ENCODE measurements at regions not wholly inside any gene's neighbourhood (a gene's known extent, or its start where the extent isn't known, plus 50 kb on each side); places are given as distances from the start of the nearest gene placed in this dataset.
"Not testable (repeated sequence)": the region's sequence is repeated elsewhere in the genome, so short reads cannot be mapped to it uniquely, and the experiment has no call there.

DNA sequence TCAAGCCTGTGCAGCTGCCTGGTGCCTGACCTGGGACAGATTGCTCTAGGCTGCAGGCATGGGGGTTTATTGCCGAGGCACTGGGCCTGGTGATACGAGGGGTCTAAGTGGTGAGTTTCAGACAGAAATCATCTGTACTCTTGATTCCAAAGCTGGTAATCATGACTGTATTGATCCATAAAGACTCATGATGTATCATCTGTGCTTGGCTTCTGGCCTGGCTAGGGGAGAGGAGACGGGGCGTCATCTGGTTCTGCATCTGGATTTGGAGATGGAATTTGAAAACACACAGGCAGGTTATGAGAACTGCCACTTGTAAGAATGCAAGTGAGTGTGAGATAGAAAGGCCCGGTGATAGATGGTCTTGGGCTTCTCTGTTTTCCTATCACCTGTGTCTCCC is 337.4 kb upstream of the C2CD4B start:
- no peak for DNase-seq (ENCODE audit: low spot score)

DNA sequence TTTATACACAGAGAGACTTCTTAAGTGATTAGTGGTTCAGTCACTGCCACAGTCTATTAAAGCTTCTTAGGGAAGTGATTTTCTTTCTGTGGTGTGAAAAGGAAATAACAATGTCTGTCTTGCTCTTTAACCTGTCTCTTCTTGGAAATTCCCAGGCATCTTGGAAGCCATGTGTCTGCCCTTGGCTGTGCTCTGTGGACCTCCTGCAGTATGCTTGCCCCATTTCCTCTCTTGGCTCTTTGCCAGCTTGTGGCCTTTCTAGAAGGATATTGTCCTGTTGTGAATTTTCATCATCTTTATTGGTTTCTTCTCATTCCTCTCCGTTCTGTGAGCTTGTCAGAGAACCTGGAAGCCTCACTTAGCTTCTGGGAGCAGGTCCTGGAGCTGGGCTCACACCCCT is 338.4 kb upstream of the C2CD4B start:
- DNase-seq (ENCODE audit: low spot score) = peak; percentile 10

DNA sequence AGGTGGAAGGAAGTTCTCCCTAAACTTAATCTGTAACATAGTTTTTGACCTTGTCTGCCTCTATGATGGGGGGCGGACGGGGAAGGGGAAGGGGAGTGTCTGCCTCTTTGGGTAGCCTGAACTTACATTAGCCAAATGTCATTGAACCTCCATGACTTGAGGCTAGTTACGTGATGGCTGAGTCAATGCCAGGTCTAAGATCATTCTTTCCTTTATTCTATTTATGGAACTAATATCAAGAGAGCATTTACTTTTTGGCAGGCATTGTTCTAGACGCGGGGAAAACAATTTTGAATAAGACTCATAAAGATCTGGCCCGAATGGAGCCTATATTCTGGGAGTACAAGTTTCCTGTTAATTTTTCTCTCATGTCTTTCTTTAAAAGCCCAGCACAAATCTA is 340.7 kb upstream of the C2CD4B start:
- DNase-seq (ENCODE audit: low spot score) = no peak

DNA sequence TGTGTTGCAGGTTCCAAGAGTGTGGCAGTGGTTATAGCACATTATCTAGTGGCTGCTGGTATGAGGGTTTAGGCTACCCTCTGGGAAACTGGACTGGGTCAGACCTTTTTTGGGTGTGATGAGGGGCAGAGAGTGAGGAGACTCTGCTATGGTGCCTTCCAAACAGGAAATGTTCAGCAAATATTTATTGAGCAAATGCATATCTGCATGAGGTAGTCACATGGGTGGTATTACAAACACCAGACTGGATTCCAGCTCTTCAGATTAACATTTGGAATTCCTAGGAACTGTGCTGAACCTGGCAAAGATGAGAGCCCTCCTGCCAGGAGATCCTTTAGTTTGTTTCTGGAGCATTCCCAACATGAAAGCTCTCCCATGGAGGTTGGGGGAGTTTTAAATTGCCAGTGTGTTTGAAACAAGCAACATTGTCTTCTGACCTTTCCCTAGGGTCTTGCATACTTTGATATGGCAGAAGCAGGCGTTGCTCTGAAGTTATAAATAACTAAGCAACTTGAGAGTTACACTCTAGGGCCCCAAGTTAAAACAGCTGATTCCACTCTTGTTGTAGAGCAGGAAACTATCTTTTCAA is 341.2 kb upstream of the C2CD4B start:
- peak; percentile 4 for DNase-seq (ENCODE audit: low spot score)

DNA sequence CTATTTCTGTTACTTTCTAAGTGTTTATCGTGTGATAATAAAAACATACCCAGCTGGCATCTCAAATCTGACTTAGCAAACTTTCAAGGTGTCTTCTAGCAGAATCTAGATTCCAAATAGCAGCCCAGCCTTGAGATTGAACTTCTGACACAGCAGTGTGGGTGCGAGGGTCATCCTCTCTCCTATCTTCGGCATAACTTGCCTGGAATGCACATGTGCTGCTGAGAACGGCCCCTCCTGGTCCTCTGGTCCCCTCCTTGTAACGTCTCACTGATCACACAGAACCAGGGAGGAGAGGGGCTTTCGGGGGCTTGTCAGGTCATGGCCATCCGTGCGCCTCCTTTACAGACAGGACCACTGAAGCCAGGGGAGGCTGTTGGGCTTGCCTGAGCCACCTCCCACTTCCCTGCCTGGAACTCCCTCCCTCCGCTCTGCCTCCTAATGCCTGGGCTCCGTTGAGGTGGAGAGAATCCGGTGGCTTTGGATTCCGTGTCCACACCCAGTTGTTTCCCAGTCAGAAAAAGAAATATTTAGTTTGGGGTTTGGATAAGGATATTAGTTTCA is 344.4 kb upstream of the C2CD4B start:
- no peak for DNase-seq (ENCODE audit: low spot score)

DNA sequence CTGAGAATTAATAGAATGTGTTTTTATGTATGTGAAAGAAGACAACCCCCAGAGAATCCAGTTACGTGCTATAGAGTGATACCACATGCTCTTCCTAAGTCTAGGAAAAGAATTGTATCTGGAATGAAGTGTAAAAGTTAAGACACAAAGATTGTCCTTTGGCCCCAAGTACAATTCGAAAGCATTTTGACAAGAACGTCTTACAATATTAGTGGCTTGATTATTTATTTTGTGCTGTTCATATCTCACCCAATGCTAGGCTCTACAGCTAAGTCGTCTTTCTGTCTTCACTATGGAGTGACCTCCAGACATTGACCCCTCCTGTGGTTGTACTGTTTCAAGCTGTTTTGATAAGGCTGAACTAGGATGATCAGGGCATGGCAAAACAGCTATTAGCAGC is 345.7 kb upstream of the C2CD4B start:
- no peak for DNase-seq (ENCODE audit: low spot score)

DNA sequence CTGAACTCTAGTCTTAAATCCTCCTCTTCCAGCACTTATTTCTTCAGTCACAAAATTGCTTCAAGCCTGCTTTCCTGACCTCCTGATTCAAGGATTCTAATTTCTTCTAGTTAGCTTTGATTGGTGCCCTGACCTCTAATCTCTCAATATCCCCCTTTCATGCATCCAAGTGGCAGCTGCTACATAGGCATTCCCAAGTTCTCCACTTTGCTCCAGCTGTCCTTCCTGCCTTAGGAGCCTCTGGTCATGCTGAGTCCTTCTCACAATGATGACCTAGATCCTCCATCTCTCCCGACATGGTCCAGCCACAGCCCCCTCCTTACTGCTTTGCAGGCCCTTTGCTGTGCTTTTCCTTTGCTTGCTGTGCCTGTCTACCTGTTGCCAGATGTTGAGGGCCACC is 347.8 kb upstream of the C2CD4B start:
- no peak for DNase-seq (ENCODE audit: low spot score)

DNA sequence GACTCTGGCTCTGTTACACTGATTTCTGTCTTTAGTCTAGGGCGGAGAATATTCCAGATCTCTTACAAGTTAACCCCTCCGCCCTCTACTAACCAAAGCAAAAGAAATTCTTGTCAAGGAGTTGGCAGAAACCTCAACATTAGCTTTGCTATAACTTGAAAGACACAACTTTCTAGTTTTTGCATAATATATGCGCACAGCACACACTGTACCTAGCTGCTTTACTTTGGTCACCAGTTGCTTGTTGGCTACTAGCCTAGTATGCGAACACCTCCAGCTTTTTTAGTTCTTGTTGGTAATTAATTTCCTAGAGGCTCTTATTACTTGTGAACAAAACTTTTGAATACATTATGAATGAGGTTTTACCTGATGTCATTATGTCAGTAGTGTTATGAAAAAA is 348.8 kb upstream of the C2CD4B start:
- no peak for DNase-seq (ENCODE audit: low spot score)

DNA sequence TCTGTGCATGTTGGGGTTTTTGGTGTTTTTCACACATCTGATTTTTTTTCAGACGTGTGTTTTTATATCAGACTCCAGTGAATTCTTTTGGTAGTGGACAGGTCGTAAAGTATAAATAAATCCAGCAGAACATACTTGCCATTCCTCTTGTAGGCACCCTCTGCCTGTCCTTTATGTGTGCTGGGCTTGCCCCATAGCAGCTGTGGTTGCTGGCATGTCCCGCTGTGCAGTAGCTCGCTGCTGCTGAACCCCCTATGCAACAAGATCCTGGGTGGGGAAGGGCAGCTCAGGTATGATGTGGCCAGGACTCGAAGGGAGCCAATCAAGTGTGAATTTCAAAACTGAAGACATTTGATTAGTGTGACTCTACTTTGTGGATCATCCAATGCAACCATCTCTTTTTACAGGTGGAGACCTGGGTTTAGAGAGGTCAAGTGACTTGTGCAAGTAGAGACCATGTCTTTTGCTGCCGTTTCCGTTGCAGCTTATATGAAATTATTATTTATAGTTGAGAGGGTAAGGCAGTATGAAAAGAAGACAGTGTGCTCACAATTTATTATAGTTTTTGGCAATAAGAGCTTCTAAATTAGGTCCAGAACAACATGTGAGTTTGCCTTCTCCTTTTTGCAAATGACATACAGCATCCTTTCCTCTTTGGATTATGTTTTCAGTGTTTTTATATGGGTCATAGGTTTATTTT is 350.8 kb upstream of the C2CD4B start:
- no peak for DNase-seq (ENCODE audit: low spot score)

DNA sequence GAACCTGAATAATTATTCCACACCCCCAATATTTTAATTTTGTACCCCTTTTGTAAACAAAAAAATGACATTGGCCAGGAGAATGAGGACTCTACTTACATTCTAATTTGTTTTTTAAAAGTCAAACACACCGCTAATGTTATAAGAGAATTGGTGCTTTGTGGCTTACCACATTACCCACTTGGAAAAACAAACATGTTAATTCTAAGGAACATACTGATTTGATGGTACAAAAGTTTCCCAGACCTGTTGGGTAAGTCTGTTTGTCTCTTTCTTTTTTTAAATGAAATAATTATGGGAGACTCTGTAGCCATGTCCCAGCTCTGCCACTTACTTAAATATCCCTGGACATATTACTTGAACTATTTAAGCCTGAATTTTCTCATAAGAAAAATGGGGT is 352.5 kb upstream of the C2CD4B start:
- no peak for DNase-seq (ENCODE audit: low spot score)

DNA sequence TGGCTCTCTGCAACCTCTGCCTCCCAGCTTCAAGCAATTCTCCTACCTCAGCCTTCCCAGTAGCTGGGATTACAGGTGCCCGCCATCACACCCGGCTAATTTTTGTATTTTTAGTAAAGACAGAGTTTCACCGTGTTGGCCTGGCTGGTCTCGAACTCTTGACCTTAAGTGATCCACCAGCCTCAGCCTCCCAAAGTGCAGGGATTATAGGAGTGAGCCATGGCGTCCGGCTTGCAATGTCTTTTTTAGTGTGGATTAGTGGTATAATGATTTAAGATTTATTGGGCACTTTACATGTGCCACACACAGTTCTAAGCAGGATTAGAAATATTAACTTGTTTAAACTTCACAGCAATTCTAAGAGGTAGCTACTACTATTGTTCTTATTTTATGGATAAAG is 353.6 kb upstream of the C2CD4B start:
- DNase-seq (ENCODE audit: low spot score) = not testable (repeated sequence)

DNA sequence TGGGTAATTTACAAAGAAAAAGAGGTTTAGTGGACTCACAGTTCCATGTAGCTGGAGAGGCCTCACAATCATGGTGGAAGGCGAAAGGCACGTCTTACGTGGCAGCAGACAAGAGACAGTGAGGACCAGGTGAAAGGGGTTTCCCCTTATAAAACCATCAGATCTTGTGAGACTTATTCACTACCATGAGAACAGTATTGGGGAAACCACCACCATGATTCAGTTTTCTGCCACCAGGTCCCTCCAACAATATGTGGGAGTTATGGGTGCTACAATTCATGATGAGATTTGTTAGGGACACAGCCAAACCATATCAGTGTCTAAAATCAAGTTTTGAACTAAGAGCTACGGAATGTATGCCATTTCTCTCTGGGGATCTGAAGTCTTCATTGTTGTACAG is 354.8 kb upstream of the C2CD4B start:
- DNase-seq (ENCODE audit: low spot score) = no peak

DNA sequence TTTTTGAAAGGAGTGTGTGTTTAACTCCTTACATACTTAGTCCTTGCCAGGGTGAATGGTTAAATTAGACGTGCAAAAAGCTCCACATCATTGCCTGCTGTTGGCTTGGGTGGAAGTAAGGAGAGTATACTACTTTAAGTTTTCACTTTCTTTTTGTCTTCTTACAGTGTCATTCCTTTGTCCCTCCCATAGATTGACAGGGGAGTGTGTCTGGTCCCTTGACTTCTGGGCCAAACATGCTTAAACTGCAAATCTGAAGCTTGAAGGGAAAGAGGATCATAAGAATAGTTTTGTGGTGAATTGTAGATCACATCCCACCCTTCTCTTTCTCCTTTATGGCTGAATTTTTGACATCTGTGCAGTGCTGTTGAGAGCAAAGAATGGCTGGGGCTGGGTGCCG is 355.8 kb upstream of the C2CD4B start:
- DNase-seq (ENCODE audit: low spot score) = no peak

DNA sequence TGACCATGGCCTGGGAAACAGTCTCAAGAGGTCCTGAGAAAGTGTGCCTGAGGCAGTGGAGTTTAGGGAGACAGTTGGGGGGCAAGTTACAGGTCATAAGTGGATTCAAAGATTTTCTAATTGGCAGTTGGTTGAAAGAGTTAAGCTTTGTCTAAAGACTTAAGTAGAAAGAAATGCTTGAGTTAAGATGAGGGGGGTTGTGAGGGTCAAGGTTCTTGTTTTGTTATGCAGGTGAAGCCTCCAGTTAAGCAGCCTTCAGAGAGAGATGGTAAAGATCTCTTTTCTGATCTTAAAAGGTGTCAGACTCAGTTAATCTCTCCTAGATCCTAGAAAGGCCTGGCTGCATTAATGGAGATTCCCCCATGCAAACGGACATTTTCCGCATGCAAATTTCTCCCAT is 356.3 kb upstream of the C2CD4B start:
- no peak for DNase-seq (ENCODE audit: low spot score)

DNA sequence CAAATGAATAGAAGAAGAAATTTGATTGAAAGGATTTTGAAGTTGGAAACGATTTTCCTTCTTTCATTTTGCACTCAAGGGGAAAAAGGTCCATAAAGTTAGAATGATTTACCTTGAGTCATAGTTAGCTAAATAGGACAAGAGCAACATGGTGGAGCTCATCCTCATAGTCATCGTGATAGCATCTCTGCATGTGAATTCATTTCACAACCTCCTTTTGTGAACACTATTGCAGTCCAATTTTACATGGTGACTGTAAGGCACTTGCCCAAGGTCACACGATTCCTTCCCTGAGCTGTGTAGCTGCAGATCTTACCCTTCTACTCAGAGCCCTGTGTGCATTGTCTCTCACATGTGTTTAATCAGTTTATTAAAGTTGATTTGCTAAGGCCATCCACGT is 359.8 kb upstream of the C2CD4B start:
- DNase-seq (ENCODE audit: low spot score) = no peak

DNA sequence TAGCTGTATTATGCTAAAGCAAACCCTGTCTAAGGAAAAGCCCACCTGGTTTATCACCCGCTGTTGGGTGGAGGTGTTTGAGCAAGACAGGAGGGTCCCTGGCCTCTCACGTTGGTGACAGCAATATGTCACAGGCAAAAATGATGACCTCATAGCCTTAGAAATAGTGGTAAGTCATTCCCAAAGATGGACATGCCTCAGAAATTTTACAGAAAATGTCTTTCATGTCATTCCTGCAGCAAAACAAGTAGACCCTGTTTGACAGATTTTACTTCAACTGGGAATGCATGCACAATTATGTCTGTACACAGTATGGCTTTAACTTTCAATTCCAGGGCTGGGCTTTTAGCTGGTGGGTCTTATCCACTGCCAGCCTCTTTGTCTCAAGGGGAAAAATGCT is 362.3 kb upstream of the C2CD4B start:
- no peak for DNase-seq (ENCODE audit: low spot score)

DNA sequence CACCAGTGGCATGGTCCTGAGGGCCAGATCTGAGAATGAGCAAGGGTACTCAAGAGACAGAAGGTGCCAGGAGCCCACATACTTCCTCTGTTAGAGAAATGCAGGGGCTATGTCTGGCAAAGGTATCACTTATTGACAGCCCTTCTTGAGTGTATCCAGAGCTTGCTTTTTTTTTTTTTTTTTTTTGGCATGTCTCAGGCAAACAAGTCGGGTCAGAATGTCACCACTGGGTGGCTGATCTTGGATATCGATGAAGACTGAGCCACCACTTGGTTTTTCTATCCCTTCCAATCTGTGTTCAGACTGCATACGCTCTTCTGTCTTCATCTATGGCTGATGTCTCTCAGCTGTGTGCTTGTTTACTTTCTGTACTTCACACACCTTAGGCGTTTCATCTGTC is 363.4 kb upstream of the C2CD4B start:
- DNase-seq (ENCODE audit: low spot score) = no peak

DNA sequence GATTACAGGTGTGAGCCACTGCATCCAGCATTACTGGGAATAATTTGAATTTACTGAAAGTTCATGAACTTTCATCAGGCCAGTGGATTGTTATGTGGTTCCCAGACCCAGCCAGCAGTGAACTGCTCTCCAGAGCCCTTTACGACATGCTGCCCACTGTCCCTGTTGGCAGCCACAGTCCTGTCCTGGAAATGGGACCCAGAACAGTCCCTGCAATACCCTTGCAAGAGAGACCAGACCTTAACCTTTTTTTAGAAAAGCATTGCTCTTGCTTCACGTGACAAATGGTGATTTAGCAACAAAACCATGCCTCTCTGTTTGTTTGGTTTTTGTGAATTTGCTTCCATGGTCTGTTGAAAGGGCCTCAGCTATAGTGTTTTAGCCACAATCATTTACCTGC is 367.3 kb upstream of the C2CD4B start:
- DNase-seq (ENCODE audit: low spot score) = no peak

DNA sequence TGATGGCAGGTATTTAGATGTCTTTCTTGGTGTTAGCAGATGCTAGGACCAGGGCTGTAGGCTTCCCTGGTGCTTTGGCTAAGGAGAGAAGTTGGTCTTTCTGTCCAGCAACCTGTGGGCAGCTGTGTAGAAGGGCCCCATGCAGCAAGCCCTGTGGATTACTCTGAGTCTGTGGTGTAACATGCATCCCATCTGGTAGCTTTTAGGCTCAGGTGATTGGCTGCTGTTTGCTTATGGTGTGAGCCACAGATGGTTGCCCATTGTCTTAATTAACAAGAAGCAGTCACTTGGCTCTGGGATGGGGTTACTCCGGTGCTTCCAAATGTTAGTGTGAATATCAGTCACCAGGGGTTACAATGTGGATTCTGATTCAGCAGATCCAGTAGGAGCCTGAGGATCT is 368.6 kb upstream of the C2CD4B start:
- DNase-seq (ENCODE audit: low spot score) = no peak

DNA sequence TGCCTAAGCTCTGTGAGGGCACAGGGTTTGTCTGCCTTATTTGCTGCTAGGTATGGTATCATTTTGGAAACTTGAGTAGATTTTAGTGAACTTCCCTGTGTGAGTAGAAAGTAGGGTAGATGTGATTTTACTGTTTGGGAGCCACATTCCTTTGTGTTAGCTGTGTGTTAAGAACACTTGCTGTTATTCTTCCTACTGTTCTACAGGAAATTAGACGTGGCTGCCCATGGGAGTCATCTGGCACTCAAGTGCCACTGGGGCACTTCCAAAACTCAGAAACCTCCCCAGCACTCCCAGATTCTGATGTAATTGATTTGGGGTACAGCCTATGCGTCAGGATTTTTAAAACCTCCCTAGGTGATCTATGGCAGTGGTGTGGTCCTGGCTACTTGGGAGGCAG is 369.9 kb upstream of the C2CD4B start:
- DNase-seq (ENCODE audit: low spot score) = no peak

DNA sequence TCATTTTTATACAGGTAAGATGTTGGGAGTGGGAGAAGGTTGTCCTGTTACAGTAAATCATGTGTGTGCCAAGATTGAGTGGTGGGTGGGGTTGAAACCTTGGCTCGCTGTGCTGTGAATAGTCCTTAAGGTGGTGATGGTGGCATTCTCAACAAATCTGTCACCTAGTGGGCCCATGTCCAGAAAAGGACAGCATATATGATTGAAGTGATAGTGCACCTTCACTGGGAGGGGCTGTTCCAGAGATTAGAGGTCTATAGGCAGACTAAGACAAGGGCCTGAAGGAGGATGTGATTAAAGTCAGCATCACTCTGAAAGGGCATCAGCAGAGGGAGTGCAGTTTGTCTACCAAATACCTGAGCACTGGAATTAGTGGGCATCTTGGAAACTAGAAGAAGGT is 374.2 kb upstream of the C2CD4B start:
- no peak for DNase-seq (ENCODE audit: low spot score)

DNA sequence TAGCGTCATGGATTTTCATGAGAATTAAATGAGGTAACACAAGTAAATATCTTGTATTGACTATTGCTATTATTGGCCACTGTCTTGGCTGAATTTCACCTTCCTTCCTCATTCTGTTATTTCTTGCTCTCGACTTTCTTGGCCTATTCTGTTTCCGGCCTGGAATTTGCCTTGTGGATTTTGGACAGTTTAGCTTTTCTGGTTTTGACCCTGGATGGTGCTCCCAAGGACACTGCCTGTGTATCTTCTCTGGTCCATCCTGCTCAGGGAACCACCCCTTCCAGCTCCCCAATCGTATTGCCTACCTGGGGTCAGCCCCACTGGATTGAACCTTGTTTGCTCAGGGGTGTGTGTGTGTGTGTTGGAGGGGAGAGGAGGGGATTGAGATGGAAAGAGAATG is 376.2 kb upstream of the C2CD4B start:
- no peak for DNase-seq (ENCODE audit: low spot score)

DNA sequence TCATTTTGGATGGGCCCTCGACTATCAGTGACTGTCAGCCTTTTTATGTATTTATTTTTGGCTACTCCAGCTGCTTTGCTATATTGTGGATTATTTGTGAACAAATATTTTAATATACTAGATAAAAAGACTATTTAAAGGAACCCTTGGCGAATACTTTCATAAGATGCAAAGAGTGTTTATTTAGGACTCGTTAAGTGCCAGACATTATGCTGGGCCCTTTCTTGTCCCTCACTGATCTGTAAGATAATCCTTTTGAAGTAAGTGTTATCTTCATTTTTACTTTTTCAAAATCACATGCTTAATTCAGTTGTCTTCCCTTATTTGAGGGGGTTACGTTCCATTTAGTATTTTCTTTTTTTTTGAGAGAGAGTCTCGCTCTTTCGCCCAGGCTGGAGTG is 376.8 kb upstream of the C2CD4B start:
- DNase-seq (ENCODE audit: low spot score) = no peak

DNA sequence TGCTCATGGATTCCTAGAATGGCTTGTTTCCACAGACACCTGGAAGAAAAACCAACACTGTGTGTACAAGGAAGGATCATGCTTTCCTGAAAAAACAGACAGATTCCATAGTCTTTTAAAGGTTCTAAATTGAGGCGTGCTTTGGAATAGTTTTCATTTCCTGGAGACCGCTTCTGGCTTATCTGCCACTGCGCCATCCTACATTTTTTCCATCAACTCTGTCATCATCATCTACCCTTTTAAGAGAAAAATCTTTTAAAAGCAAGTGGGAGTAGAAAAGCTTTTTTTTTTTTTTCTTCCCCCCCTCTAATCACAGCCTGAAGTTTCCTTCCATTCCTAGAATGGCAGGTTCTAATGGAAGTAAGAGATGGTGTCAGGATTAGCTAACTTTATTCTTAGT is 379.4 kb upstream of the C2CD4B start:
- DNase-seq (ENCODE audit: low spot score) = no peak
